ENCODE measurements at regions not wholly inside any gene's neighbourhood (a gene's known extent, or its start where the extent isn't known, plus 50 kb on each side); places are given as distances from the start of the nearest gene placed in this dataset.
"Not testable (repeated sequence)": the region's sequence is repeated elsewhere in the genome, so short reads cannot be mapped to it uniquely, and the experiment has no call there.

DNA sequence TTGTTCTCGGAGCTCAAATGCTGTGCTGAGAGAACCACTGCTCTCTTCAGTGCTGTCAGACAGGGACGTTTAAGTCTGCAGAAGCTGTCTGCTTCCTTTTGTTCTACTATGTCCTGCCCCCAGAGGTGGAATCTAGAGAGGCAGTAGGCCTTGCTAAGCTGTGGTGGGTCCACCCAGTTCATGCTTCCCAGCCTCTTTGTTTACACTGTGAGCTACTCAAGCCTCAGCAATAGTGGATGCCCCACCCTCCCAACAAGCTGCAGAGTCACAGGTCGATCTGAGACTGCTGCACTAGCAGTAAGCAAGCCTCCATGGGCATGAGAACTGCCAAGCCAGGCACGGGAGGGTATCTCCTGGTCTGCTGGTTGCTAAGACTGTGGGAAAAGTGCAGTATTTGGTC, 102.8 kb upstream of the SRD5A2 start:
- DNase-seq (ENCODE audit: low spot score); H3K36me3 Mint-ChIP-seq (ENCODE audit: low read depth); intact Hi-C loops (cut with micrococcal nuclease); H3K27me3 Mint-ChIP-seq (ENCODE audit: low read depth); H3K4me3 Mint-ChIP-seq (ENCODE audit: low read depth); H3K4me1 Mint-ChIP-seq (ENCODE audit: low read depth); H3K27ac Mint-ChIP-seq: not testable (repeated sequence)
- peaks cover 27% of the 10 kb centered on the region for H3K9me3 Mint-ChIP-seq

- Mint-ChIP-seq H3K4me1 (ENCODE audit: low read depth) (no peaks in the 10 kb centered on the region), H3K27ac (no peak overlapping the region), H3K4me3 (ENCODE audit: low read depth) (no peak overlapping the region), H3K36me3 (ENCODE audit: low read depth) (no peaks in the 10 kb centered on the region), H3K9me3 (peaks cover 24% of the 10 kb centered on the region), H3K27me3 (ENCODE audit: low read depth) (no peaks in the 10 kb centered on the region)
- intact Hi-C loops (cut with micrococcal nuclease): no loop called here
- no peak for DNase-seq (ENCODE audit: low spot score)
Observed at GRCh38 chr2:31675485-31675901, 94.8 kb upstream of the SRD5A2 start.

GRCh38 chr2:31674446-31674845, 93.7 kb upstream of the SRD5A2 start:
- Mint-ChIP-seq H3K4me3 (ENCODE audit: low read depth) (no peak overlapping the region), H3K36me3 (ENCODE audit: low read depth) (no peaks in the 10 kb centered on the region), H3K9me3 (peaks cover 24% of the 10 kb centered on the region), H3K4me1 (ENCODE audit: low read depth) (no peaks in the 10 kb centered on the region), H3K27ac (no peak overlapping the region), H3K27me3 (ENCODE audit: low read depth) (no peaks in the 10 kb centered on the region)
- DNase-seq (ENCODE audit: low spot score): no peak
- intact Hi-C loops (cut with micrococcal nuclease): no loop called here

- Mint-ChIP-seq H3K36me3 (ENCODE audit: low read depth) (no peaks in the 10 kb centered on the region), H3K4me3 (ENCODE audit: low read depth) (no peak overlapping the region), H3K27me3 (ENCODE audit: low read depth) (no peaks in the 10 kb centered on the region), H3K9me3 (peaks cover 6% of the 10 kb centered on the region), H3K4me1 (ENCODE audit: low read depth) (no peaks in the 10 kb centered on the region), H3K27ac (no peak overlapping the region)
- intact Hi-C loops (cut with micrococcal nuclease): no loop called here
- no peak for DNase-seq (ENCODE audit: low spot score)
Observed at GRCh38 chr2:31666878-31667277, 86.1 kb upstream of the SRD5A2 start.

DNA sequence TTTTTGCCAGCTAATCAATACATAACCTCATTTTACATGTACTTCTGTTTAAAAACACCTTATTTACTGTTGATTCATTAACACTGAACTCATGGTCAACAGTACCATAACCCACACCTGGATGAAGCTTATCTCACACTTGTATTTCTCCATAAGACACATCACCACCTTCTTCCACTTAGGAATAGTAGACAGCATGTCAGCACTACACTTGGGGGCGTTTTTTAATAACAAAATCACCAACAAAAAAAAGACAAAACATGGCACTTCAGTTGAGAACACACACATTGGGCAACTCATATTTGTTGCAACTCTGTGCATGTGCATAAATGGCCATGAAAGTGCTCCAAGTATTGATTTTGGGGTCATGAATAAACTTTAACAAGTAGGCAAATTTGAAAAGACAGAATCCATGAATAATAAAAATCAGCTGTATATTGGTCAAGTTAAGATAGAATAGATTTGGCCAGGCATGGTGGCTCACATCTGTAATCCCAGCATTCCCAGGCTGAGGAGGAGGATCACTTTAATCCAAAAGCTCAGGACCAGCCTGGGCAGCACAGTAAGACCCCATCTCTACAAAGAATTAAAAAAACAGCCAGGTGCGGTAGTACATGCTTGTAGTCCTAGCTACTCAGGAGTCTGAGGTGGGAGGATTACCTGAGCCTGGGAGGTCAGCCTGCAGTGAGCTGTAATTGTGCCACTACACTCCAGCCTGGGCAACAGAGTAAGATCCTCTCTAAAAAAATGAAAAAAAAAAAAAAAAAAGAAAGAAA, 84.4 kb upstream of the SRD5A2 start:
- Mint-ChIP-seq H3K27ac (no peak overlapping the region), H3K36me3 (ENCODE audit: low read depth) (no peaks in the 10 kb centered on the region)
- intact Hi-C loops (cut with micrococcal nuclease): no loop called here

GRCh38 chr2:31660812-31661335, 80.1 kb upstream of the SRD5A2 start:
- intact Hi-C loops (cut with micrococcal nuclease): no loop called here
- H3K4me3 Mint-ChIP-seq (ENCODE audit: low read depth): no peak overlapping the region
- H3K36me3 Mint-ChIP-seq (ENCODE audit: low read depth): no peaks in the 10 kb centered on the region
- H3K27me3 Mint-ChIP-seq (ENCODE audit: low read depth): no peaks in the 10 kb centered on the region
- no peak overlapping the region for H3K27ac Mint-ChIP-seq
- H3K4me1 Mint-ChIP-seq (ENCODE audit: low read depth): no peaks in the 10 kb centered on the region
- no peaks in the 10 kb centered on the region for H3K9me3 Mint-ChIP-seq
- no peak for DNase-seq (ENCODE audit: low spot score)

More for the DNA sequence above, 84.4 kb upstream of the SRD5A2 start:
- Mint-ChIP-seq H3K4me3 (ENCODE audit: low read depth) (no peak overlapping the region), H3K9me3 (no peaks in the 10 kb centered on the region), H3K27me3 (ENCODE audit: low read depth) (no peaks in the 10 kb centered on the region), H3K4me1 (ENCODE audit: low read depth) (no peaks in the 10 kb centered on the region)
- no peak for DNase-seq (ENCODE audit: low spot score)

GRCh38 chr2:31660165-31660564, 79.4 kb upstream of the SRD5A2 start:
- no peak overlapping the region for H3K4me3 Mint-ChIP-seq (ENCODE audit: low read depth)
- no peaks in the 10 kb centered on the region for H3K4me1 Mint-ChIP-seq (ENCODE audit: low read depth)
- no peak overlapping the region for H3K27ac Mint-ChIP-seq
- DNase-seq (ENCODE audit: low spot score): no peak
- H3K9me3 Mint-ChIP-seq: no peaks in the 10 kb centered on the region
- intact Hi-C loops (cut with micrococcal nuclease): no loop called here
- no peaks in the 10 kb centered on the region for H3K27me3 Mint-ChIP-seq (ENCODE audit: low read depth)
- H3K36me3 Mint-ChIP-seq (ENCODE audit: low read depth): no peaks in the 10 kb centered on the region

GRCh38 chr2:31654241-31654640, 73.5 kb upstream of the SRD5A2 start:
- H3K4me1 Mint-ChIP-seq (ENCODE audit: low read depth): no peaks in the 10 kb centered on the region
- H3K27ac Mint-ChIP-seq: no peak overlapping the region
- no peaks in the 10 kb centered on the region for H3K9me3 Mint-ChIP-seq
- DNase-seq (ENCODE audit: low spot score): no peak
- no peak overlapping the region for H3K4me3 Mint-ChIP-seq (ENCODE audit: low read depth)
- intact Hi-C loops (cut with micrococcal nuclease): no loop called here
- no peaks in the 10 kb centered on the region for H3K36me3 Mint-ChIP-seq (ENCODE audit: low read depth)
- H3K27me3 Mint-ChIP-seq (ENCODE audit: low read depth): no peaks in the 10 kb centered on the region

DNA sequence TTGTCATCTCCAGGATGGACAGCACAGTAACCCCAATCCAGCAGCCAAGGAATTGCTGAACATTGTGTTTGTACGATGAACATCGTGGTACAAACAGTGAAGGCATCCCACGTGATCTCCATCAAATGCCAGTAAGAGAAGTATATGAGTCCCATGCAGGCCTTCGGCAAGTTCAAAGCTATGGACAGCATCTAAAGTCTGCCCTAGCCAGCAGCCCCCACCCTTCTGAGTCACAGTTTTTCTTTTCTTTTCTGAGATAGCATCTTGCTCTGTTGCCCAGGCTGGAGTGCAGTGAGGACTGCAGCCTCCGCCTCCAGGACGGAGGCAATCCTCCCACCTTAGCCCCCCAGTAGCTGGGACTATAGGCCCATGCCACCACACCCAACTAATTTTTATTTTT, 71.0 kb upstream of the SRD5A2 start:
- no peak overlapping the region for H3K27ac Mint-ChIP-seq
- no peaks in the 10 kb centered on the region for H3K36me3 Mint-ChIP-seq (ENCODE audit: low read depth)
- no peak overlapping the region for H3K4me3 Mint-ChIP-seq (ENCODE audit: low read depth)
- no peaks in the 10 kb centered on the region for H3K27me3 Mint-ChIP-seq (ENCODE audit: low read depth)
- no peaks in the 10 kb centered on the region for H3K9me3 Mint-ChIP-seq
- intact Hi-C loops (cut with micrococcal nuclease): no loop called here
- DNase-seq (ENCODE audit: low spot score): no peak
- no peaks in the 10 kb centered on the region for H3K4me1 Mint-ChIP-seq (ENCODE audit: low read depth)

DNA sequence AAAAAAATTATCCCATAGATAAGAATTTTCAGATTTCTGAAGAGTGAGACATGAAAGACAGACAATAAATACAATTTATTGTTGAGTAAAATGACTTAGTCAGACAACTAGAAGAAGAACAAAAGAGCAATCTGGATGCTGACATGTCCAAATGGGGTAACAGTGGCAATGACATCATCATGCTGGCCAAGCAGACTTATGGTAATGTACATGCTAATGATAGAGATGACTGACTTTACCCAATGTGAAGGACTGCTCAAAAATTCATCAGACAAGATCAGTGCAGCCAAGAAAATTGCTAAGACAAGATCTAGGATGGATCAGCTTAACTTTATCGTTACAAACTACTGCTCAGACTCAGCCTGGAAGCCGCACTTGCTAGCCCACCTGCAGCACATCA, 70.5 kb upstream of the SRD5A2 start:
- DNase-seq (ENCODE audit: low spot score): no peak
- no peak overlapping the region for H3K4me3 Mint-ChIP-seq (ENCODE audit: low read depth)
- intact Hi-C loops (cut with micrococcal nuclease): no loop called here
- H3K27ac Mint-ChIP-seq: no peak overlapping the region
- no peaks in the 10 kb centered on the region for H3K36me3 Mint-ChIP-seq (ENCODE audit: low read depth)
- no peaks in the 10 kb centered on the region for H3K9me3 Mint-ChIP-seq
- H3K4me1 Mint-ChIP-seq (ENCODE audit: low read depth): no peaks in the 10 kb centered on the region
- no peaks in the 10 kb centered on the region for H3K27me3 Mint-ChIP-seq (ENCODE audit: low read depth)

- H3K27me3 Mint-ChIP-seq (ENCODE audit: low read depth): peaks cover 2% of the 10 kb centered on the region
- H3K4me1 Mint-ChIP-seq (ENCODE audit: low read depth): no peaks in the 10 kb centered on the region
- H3K9me3 Mint-ChIP-seq: no peaks in the 10 kb centered on the region
- H3K36me3 Mint-ChIP-seq (ENCODE audit: low read depth): no peaks in the 10 kb centered on the region
- no peak overlapping the region for H3K27ac Mint-ChIP-seq
- no peak overlapping the region for H3K4me3 Mint-ChIP-seq (ENCODE audit: low read depth)
- no peak for DNase-seq (ENCODE audit: low spot score)
- intact Hi-C loops (cut with micrococcal nuclease): no loop called here
Observed at GRCh38 chr2:31644551-31644950, 63.8 kb upstream of the SRD5A2 start.

DNA sequence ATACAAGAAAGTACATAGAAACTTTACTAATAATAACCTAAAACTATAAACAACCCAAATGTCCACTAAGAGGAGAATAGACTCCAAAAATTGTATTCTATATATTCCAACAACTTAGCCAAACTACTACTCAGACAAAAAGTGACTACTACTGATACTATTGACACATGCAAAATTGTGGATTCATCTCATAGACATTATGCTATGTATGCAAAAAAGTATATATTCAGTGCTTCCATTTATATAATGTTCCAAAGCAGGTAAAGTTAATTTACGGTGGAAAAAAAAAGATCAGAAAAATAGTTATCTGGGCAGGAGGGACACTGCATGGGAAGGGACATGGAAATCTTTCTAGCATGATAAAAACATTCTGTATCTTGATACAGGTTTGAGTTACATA, 62.0 kb upstream of the SRD5A2 start:
- Mint-ChIP-seq H3K4me3 (ENCODE audit: low read depth) (no peak overlapping the region), H3K9me3 (no peaks in the 10 kb centered on the region), H3K27me3 (ENCODE audit: low read depth) (peaks cover 2% of the 10 kb centered on the region), H3K27ac (no peak overlapping the region), H3K4me1 (ENCODE audit: low read depth) (no peaks in the 10 kb centered on the region), H3K36me3 (ENCODE audit: low read depth) (no peaks in the 10 kb centered on the region)
- intact Hi-C loops (cut with micrococcal nuclease): no loop called here
- no peak for DNase-seq (ENCODE audit: low spot score)

- H3K27ac Mint-ChIP-seq; H3K4me3 Mint-ChIP-seq (ENCODE audit: low read depth); intact Hi-C loops (cut with micrococcal nuclease); DNase-seq (ENCODE audit: low spot score); H3K27me3 Mint-ChIP-seq (ENCODE audit: low read depth); H3K9me3 Mint-ChIP-seq; H3K4me1 Mint-ChIP-seq (ENCODE audit: low read depth); H3K36me3 Mint-ChIP-seq (ENCODE audit: low read depth): not testable (repeated sequence)
Observed at GRCh38 chr2:31632201-31632600, 51.5 kb upstream of the SRD5A2 start.
